HEK293T (cell line): ENCODE measurements at regions not wholly inside any gene's neighbourhood (a gene's known extent, or its start where the extent isn't known, plus 50 kb on each side); places are given as distances from the start of the nearest gene placed in this dataset.

Experiments used
- CTCF ChIA-PET: fragments of 350-600 bp; formaldehyde crosslinking; extraction: SDS; loops from one replicate; lab custom pipeline; 2021; ENCODE audit warnings: antibody characterized with exemption, inconsistent platforms; lab: Yijun Ruan, JAX
- POLR2A ChIA-PET: fragments of 350-600 bp; formaldehyde crosslinking; extraction: SDS; loops from one replicate; lab custom pipeline; 2020; ENCODE audit warnings: antibody characterized with exemption, inconsistent platforms; lab: Yijun Ruan, JAX
- DNase-seq: peaks from one replicate; pipeline ENCODE4 v3.0.0; 2012; ENCODE audit warnings: mixed read lengths; ENCODE audit errors: extremely low spot score
- ARNT ChIP-seq: fragments of 450-650 bp; IDR thresholded peaks from 2 replicates; pipeline ENCODE4 v1.6.1; 2017; ENCODE audit warnings: mild to moderate bottlenecking
- BHLHE40 ChIP-seq: fragments of 450-650 bp; IDR thresholded peaks from 2 replicates; pipeline ENCODE4 v1.6.1; 2016; ENCODE audit warnings: mild to moderate bottlenecking, moderate library complexity, borderline replicate concordance
- CTBP1 ChIP-seq: fragments of 450-650 bp; IDR thresholded peaks from 2 replicates; pipeline ENCODE4 v1.6.1; 2016; ENCODE audit warnings: borderline replicate concordance
- ELF4 ChIP-seq: fragments of 450-650 bp; IDR thresholded peaks from 2 replicates; pipeline ENCODE4 v1.6.1; 2017; ENCODE audit warnings: antibody characterized with exemption
- FOXA1 ChIP-seq: fragments of 450-650 bp; IDR thresholded peaks from 2 replicates; pipeline ENCODE4 v1.6.1; 2016; ENCODE audit warnings: mild to moderate bottlenecking
- FOXK2 ChIP-seq: fragments of 450-650 bp; IDR thresholded peaks from 2 replicates; pipeline ENCODE4 v1.6.1; 2016; ENCODE audit warnings: mild to moderate bottlenecking
- FOXM1 ChIP-seq: fragments of 450-650 bp; IDR thresholded peaks from 2 replicates; pipeline ENCODE4 v1.6.1; 2017; ENCODE audit warnings: mild to moderate bottlenecking, borderline replicate concordance
- HDGF ChIP-seq: fragments of 450-650 bp; IDR thresholded peaks from 2 replicates; pipeline ENCODE4 v1.6.1; 2017; ENCODE audit warnings: antibody characterized with exemption, borderline replicate concordance
- L3MBTL2 ChIP-seq: fragments of 450-650 bp; conservative IDR thresholded peaks from 2 replicates; pipeline ENCODE4 v1.6.1; 2016; ENCODE audit warnings: mild to moderate bottlenecking
- LEF1 ChIP-seq: fragments of 450-650 bp; IDR thresholded peaks from 2 replicates; pipeline ENCODE4 v1.6.1; 2017; ENCODE audit warnings: mild to moderate bottlenecking, borderline replicate concordance
- NFRKB ChIP-seq: fragments of 450-650 bp; IDR thresholded peaks from 2 replicates; pipeline ENCODE4 v1.6.1; 2016; ENCODE audit warnings: mild to moderate bottlenecking, moderate library complexity
- SP1 ChIP-seq: fragments of 450-650 bp; IDR thresholded peaks from 2 replicates; pipeline ENCODE4 v1.6.1; 2017
- SUZ12 ChIP-seq: fragments of 450-650 bp; IDR thresholded peaks from 2 replicates; pipeline ENCODE4 v1.6.1; 2016; ENCODE audit warnings: mild to moderate bottlenecking
- TARDBP ChIP-seq: fragments of 450-650 bp; IDR thresholded peaks from 2 replicates; pipeline ENCODE4 v1.6.1; 2016
- ZNF384 ChIP-seq: fragments of 450-650 bp; IDR thresholded peaks from 2 replicates; pipeline ENCODE4 v1.6.1; 2016
- TF ChIP-seq, protein P1 (sequence below): fragments of 450-650 bp; IDR thresholded peaks from 2 replicates; pipeline ENCODE4 v1.6.1; 2016

DNA sequence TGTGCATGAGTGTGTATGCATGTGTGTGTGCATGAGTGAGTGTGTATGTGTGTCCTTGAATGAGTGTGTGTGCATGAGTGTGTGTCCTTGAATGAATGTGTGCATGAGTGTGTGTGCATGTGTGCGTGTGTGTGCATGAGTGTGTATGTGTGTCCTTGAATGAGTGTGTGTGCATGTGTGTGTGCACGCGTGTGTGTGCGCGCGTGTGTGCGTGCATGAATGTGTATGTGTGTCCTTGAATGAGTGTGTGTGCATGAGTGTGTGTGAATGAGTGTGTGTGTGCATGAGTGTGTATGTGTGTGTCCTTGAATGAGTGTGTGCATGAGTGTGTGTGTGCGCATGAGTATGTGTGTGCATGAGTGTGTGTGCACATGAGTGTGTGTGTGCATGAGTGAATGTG lies 271.9 kb downstream of the RNF144A start:
- POLR2A ChIA-PET: no interaction called here
- TF ChIP-seq, protein P1, sequence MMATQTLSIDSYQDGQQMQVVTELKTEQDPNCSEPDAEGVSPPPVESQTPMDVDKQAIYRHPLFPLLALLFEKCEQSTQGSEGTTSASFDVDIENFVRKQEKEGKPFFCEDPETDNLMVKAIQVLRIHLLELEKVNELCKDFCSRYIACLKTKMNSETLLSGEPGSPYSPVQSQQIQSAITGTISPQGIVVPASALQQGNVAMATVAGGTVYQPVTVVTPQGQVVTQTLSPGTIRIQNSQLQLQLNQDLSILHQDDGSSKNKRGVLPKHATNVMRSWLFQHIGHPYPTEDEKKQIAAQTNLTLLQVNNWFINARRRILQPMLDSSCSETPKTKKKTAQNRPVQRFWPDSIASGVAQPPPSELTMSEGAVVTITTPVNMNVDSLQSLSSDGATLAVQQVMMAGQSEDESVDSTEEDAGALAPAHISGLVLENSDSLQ: no peak
- TF ChIP-seq LEF1 (no peak), FOXM1 (no peak)
- CTCF ChIA-PET: no interaction called here
- no peak for DNase-seq

DNA sequence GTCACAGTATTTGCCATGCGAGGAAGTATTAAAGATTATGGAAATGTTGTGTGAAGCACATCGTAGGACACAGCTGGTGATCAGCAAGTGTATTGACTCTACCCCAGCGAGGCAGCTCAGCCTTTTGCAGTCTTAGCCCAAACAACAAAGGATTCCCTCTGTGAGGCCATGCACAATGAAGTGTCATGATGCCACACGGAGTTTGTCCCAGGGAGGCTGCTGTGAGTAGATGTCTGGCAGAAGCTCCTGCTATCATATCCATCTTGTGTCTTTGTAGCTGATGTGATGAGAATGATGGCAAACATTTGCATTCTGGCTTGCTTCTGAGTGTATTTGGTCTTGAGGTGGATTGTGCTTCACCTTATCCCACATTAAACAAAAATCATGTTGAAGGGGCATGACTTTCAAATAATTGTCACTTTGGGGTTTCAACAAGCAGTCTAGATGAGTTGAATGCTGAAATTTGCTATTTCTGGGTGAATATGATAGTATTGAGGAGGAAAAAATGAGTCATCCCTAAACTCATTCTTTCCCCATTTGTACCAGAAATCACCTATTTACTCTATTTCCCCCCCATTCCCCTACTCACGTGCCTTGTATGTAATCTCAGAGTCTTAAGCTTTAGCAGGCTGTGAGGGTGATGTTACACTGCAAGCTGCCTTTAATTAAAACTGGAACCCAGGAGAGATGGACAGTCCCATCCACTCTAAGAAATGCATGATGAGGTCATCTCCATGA lies 273.5 kb downstream of the RNF144A start:
- POLR2A ChIA-PET: no interaction called here
- DNase-seq: no peak
- CTCF ChIA-PET: no interaction called here

DNA sequence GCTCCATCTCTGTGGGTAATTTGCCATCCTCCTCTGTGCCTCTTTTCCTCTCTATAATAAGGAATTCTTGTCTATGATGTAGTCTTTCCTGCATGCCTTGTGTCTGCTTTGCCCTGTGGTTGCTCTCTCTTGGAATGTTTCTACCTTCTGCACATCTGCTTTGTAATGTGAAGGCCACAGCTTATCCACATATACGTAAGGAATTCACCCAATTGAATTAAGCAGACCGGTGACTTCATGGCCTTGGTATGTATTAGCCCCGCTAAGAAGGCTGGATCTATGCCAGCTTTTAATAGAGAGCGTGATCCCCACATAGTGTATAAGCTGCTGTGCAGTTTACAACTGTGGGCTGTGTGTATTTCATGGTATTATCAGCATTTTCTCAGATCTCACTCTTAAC lies 274.7 kb downstream of the RNF144A start:
- no peak for DNase-seq
- POLR2A ChIA-PET: no interaction called here
- CTCF ChIA-PET: no interaction called here
- TF ChIP-seq FOXA1: no peak
- TF ChIP-seq NFRKB: no peak
- TF ChIP-seq ZNF384: no peak
- no peak for TF ChIP-seq BHLHE40

More for the DNA sequence above, 273.5 kb downstream of the RNF144A start:
- TF ChIP-seq ARNT (no peak), L3MBTL2 (no peak), ELF4 (no peak), FOXM1 (no peak)
- TF ChIP-seq, protein P1: no peak

DNA sequence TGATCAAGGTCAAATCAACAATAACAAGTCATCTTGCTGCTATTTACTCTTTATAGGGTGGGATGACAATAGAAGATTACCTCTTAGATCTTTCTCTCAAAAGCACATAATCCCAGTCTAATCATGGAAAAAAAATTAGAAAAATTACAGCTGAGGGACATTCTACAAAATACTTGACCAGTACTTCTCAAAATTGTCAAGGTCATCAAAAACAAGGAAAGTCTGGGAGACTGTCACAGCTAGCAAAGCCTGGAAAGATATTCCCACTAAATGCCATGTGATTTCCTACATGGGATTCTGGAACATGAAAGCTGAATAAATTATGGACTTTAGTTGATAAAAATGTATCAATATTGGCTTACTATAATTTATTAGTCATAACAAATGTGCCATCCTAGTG lies 276.2 kb downstream of the RNF144A start:
- POLR2A ChIA-PET: no interaction called here
- DNase-seq: no peak
- TF ChIP-seq L3MBTL2 (no peak), TARDBP (no peak), BHLHE40 (no peak), HDGF (no peak), FOXK2 (no peak), NFRKB (no peak), LEF1 (no peak), FOXM1 (no peak), ARNT (no peak), SP1 (no peak), ZNF384 (no peak), CTBP1 (no peak), FOXA1 (no peak)
- CTCF ChIA-PET: no interaction called here

DNA sequence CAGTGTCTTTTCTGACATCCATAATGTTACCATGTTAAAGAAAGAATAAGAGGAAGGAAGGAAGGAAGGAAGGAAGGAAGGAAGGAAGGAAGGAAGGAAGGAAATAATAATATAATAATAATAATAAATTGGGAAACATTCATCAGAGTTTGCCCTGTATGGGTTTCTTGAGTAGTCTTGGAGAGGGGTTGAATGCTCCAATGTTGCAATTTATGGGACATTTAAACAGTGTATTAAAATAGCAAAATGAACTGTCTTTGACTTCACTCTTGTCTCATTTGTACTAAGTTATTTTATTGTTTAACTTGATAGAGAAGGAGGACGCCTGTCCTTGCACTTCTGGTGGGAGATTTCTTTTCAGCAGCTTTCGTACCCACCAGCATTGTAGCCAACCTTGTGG lies 277.7 kb downstream of the RNF144A start:
- DNase-seq: no peak
- TF ChIP-seq SP1: no peak
- ChIA-PET CTCF (no interaction called here), POLR2A (no interaction called here)

DNA sequence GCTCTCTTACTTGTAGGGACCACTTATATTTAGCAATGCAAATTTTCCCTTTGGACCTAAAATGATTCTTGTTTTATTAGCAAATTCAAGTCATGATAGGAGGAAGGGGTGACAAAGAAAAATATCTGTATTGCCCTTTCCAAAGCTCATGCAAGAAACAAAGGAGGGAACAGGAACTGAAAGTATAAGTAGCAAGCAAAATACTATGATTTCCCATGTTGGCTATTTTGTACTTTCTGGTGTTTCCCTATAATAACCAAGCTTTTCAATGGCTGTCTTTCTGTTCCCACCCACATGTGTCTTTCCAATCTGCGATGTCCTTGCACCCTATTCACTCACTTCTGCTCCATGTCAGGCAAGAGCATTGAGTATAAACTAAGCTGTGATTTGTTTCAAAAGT lies 279.7 kb downstream of the RNF144A start:
- POLR2A ChIA-PET: no interaction called here
- CTCF ChIA-PET: interaction anchor here (0.7 kb wide), 1 partner anchor 58 kb away, joined by 3 read pairs; no protein-coding TSS in a partner anchor
- DNase-seq: no peak
- TF ChIP-seq TARDBP: no peak
- no peak for TF ChIP-seq FOXK2
- TF ChIP-seq LEF1: no peak
- no peak for TF ChIP-seq HDGF
- TF ChIP-seq ELF4: no peak
- no peak for TF ChIP-seq ZNF384
- no peak for TF ChIP-seq ARNT
- TF ChIP-seq SUZ12: no peak
- TF ChIP-seq, protein P1: no peak
- no peak for TF ChIP-seq NFRKB
- TF ChIP-seq CTBP1: no peak
- no peak for TF ChIP-seq BHLHE40
- no peak for TF ChIP-seq L3MBTL2
- no peak for TF ChIP-seq SP1
- no peak for TF ChIP-seq FOXA1
- no peak for TF ChIP-seq FOXM1

DNA sequence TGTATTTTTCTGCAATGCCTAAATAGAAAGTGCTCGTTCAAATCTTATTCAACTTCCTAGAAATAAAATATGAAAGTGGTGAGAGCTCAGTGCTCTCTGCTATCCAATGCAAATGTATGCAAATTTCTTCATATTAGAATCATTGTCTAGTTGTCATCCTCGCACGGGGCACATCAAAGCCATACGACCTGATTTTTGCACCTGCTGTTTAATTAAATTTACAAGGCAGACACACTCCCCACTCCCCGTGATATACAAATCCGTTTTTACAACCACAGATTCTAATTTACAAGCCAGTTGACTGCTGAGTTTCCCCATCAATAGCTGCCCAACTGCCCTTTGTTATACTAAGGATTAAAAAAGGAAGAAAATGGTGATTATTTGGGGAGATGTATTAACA lies 284.6 kb downstream of the RNF144A start:
- no peak for DNase-seq
- no peak for TF ChIP-seq ARNT
- no peak for TF ChIP-seq ZNF384
- TF ChIP-seq, protein P1: no peak
- no peak for TF ChIP-seq NFRKB
- no peak for TF ChIP-seq ELF4
- no peak for TF ChIP-seq L3MBTL2
- no peak for TF ChIP-seq SUZ12
- ChIA-PET POLR2A (no interaction called here), CTCF (no interaction called here)
